DND-41 (cell line): ENCODE measurements at regions not wholly inside any gene's neighbourhood (a gene's known extent, or its start where the extent isn't known, plus 50 kb on each side); places are given as distances from the start of the nearest gene placed in this dataset.

Experiments
- ATAC-seq: fragments of 200-7000 bp; cut with Tn5 transposase; 3 replicates; pipeline ENCODE4 v1.9.1; 2021; ENCODE audit warnings: low read depth; ENCODE audit not compliant: insufficient read depth
- DNase-seq: peaks from one replicate; pipeline ENCODE4 v3.0.0-alpha.2; 2020
- H2AFZ ChIP-seq: 2 replicates; pipeline ENCODE4 v1.6.0; 2012; ENCODE audit warnings: low read depth, low read length
- H3K27ac ChIP-seq: 2 replicates; pipeline ENCODE4 v1.5.1; 2012; ENCODE audit warnings: low read length, inconsistent platforms
- H3K27me3 ChIP-seq: fragments of 200-600 bp; sonication (generic); 2 replicates; pipeline ENCODE4 v1.6.0; 2012; ENCODE audit warnings: low read length, mild to moderate bottlenecking, inconsistent platforms; ENCODE audit not compliant: insufficient read depth, poor library complexity
- H3K36me3 ChIP-seq: 2 replicates; pipeline ENCODE4 v1.5.1; 2012; ENCODE audit warnings: low read length, inconsistent platforms; ENCODE audit not compliant: insufficient read depth
- H3K4me1 ChIP-seq: 2 replicates; pipeline ENCODE4 v1.5.1; 2012; ENCODE audit warnings: mild to moderate bottlenecking, low read length; ENCODE audit not compliant: insufficient read depth
- H3K4me2 ChIP-seq: 2 replicates; pipeline ENCODE4 v1.6.0; 2012; ENCODE audit warnings: mild to moderate bottlenecking, moderate library complexity, low read length, inconsistent platforms; ENCODE audit not compliant: insufficient read depth
- H3K4me3 ChIP-seq, 2 experiments: fragments of 200-600 bp in 1 of 2; shearing (Covaris generic) in 1 of 2; 2 replicates each; pipeline ENCODE4 v1.5.1; 2012 to 2016; ENCODE audit warnings: inconsistent platforms in 2 of 2, low read length in 2 of 2, mild to moderate bottlenecking in 2 of 2, low read depth in 1 of 2, moderate library complexity in 1 of 2
- H3K79me2 ChIP-seq: 2 replicates; pipeline ENCODE4 v1.6.0; 2012; ENCODE audit warnings: low read length, inconsistent platforms; ENCODE audit not compliant: insufficient read depth
- H3K9ac ChIP-seq: 2 replicates; pipeline ENCODE4 v1.6.0; 2012; ENCODE audit warnings: low read depth, mild to moderate bottlenecking, inconsistent platforms, low read length, moderate library complexity
- H3K9me3 ChIP-seq: 2 replicates; pipeline ENCODE4 v1.5.1; 2012; ENCODE audit warnings: low read length, moderate library complexity, mild to moderate bottlenecking, inconsistent platforms; ENCODE audit not compliant: insufficient read depth, severe bottlenecking
- H4K20me1 ChIP-seq: 2 replicates; pipeline ENCODE4 v1.6.0; 2012; ENCODE audit warnings: low read length; ENCODE audit not compliant: insufficient read depth
- CTCF ChIP-seq: IDR thresholded peaks from 2 replicates; pipeline ENCODE4 v1.5.1; 2012; ENCODE audit warnings: borderline replicate concordance, low read length, moderate library complexity, mild to moderate bottlenecking; ENCODE audit not compliant: poor library complexity, severe bottlenecking; ENCODE audit errors: extremely low read depth
- EZH2 ChIP-seq: IDR thresholded peaks from 3 replicates; pipeline ENCODE4 v1.6.1; 2012; ENCODE audit warnings: borderline replicate concordance, low read depth, mild to moderate bottlenecking, moderate library complexity, low read length, inconsistent platforms; ENCODE audit not compliant: severe bottlenecking

GRCh38 chr11:127424661-127425060 is 424.1 kb upstream of the KIRREL3 start:
- Histone ChIP-seq H4K20me1 (no peaks in the 10 kb centered on the region), H3K27ac (no peak overlapping the region), H3K27me3 (no peaks in the 10 kb centered on the region), H3K9ac (no peak overlapping the region), H3K79me2 (no peaks in the 10 kb centered on the region), H3K36me3 (no peaks in the 10 kb centered on the region), H3K4me3 (no peak overlapping the region), H3K9me3 (no peaks in the 10 kb centered on the region), H3K4me1 (no peaks in the 10 kb centered on the region), H2AFZ (no peak overlapping the region), H3K4me2 (no peak overlapping the region)
- TF ChIP-seq EZH2, result no peak
- TF ChIP-seq CTCF, result no peak
- no peak for ATAC-seq
- no peak for DNase-seq

- H3K9me3 ChIP-seq, result no peaks in the 10 kb centered on the region
- H4K20me1 ChIP-seq, result no peaks in the 10 kb centered on the region
- no peak overlapping the region for H3K9ac ChIP-seq
- H3K27me3 ChIP-seq, result no peaks in the 10 kb centered on the region
- no peaks in the 10 kb centered on the region for H3K4me1 ChIP-seq
- DNase-seq, result no peak
- TF ChIP-seq EZH2 (no peak), CTCF (no peak)
- no peak overlapping the region for H3K4me2 ChIP-seq
- no peaks in the 10 kb centered on the region for H3K36me3 ChIP-seq
- no peaks in the 10 kb centered on the region for H3K79me2 ChIP-seq
- H3K27ac ChIP-seq, result no peak overlapping the region
- no peak overlapping the region for H2AFZ ChIP-seq
- H3K4me3 ChIP-seq, result no peak overlapping the region
- ATAC-seq, result no peak
Observed at GRCh38 chr11:127420139-127420538, 419.6 kb upstream of the KIRREL3 start.

- no peak overlapping the region for H3K4me2 ChIP-seq
- DNase-seq (no peak), ATAC-seq (no peak)
- no peaks in the 10 kb centered on the region for H3K27me3 ChIP-seq
- no peak overlapping the region for H2AFZ ChIP-seq
- no peaks in the 10 kb centered on the region for H3K36me3 ChIP-seq
- H3K27ac ChIP-seq, result no peak overlapping the region
- no peak overlapping the region for H3K4me3 ChIP-seq
- no peaks in the 10 kb centered on the region for H3K79me2 ChIP-seq
- H4K20me1 ChIP-seq, result no peaks in the 10 kb centered on the region
- no peak for TF ChIP-seq EZH2
- TF ChIP-seq CTCF, result no peak
- no peak overlapping the region for H3K9ac ChIP-seq
- no peaks in the 10 kb centered on the region for H3K4me1 ChIP-seq
- H3K9me3 ChIP-seq, result peaks cover 4% of the 10 kb centered on the region
Observed at GRCh38 chr11:127412722-127413380, 412.3 kb upstream of the KIRREL3 start.

- Histone ChIP-seq H3K36me3 (no peaks in the 10 kb centered on the region), H3K79me2 (no peaks in the 10 kb centered on the region), H3K27me3 (no peaks in the 10 kb centered on the region), H3K9ac (no peak overlapping the region), H3K4me1 (no peaks in the 10 kb centered on the region), H3K4me2 (no peak overlapping the region), H4K20me1 (no peaks in the 10 kb centered on the region), H2AFZ (no peak overlapping the region), H3K27ac (no peak overlapping the region), H3K9me3 (peaks cover 4% of the 10 kb centered on the region), H3K4me3 (no peak overlapping the region)
- ATAC-seq (no peak), DNase-seq (no peak)
- TF ChIP-seq CTCF, result no peak
- no peak for TF ChIP-seq EZH2
Observed at GRCh38 chr11:127412234-127412633, 411.7 kb upstream of the KIRREL3 start.
